ENCODE measurements at regions not wholly inside any gene's neighbourhood (a gene's known extent, or its start where the extent isn't known, plus 50 kb on each side); places are given as distances from the start of the nearest gene placed in this dataset.

DNA sequence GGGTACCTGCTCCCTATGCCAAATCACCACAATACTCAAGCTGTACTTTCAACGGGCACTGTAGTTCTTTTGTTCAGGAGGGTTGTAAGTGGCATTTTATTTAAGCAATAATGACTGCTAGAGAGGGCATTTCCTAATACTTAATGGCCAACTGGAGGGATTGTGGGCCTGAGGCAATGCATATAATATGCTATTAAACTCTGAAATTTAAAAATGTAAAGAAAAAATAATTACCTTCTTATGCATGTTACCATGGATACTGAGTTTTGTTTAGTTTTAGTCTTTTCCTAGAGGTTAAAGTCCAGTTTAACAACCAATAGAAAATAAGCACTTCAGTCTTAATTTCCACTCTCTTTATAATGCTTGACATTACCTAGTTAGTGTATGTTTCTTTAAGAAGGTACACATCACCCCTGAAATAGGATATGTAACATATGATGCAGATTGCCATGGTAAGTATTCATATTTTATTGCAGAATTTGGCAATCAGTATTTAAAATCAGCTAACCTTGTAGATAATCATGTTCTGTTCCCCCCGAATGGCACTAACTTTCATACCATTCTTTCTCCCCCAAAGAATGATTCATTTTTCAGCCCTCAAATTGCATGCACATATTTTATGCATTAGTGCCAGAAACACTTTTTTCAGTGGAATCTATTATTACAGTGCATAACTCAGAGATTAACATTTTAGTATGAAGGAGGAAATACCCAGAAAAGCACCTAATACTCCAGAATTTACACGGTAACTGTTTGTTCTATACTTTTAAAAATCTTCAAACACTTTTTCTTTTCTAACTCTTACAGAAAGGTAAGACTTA lies 90.3 kb upstream of the ZNF438 start:
- TF ChIP-seq, protein P1, sequence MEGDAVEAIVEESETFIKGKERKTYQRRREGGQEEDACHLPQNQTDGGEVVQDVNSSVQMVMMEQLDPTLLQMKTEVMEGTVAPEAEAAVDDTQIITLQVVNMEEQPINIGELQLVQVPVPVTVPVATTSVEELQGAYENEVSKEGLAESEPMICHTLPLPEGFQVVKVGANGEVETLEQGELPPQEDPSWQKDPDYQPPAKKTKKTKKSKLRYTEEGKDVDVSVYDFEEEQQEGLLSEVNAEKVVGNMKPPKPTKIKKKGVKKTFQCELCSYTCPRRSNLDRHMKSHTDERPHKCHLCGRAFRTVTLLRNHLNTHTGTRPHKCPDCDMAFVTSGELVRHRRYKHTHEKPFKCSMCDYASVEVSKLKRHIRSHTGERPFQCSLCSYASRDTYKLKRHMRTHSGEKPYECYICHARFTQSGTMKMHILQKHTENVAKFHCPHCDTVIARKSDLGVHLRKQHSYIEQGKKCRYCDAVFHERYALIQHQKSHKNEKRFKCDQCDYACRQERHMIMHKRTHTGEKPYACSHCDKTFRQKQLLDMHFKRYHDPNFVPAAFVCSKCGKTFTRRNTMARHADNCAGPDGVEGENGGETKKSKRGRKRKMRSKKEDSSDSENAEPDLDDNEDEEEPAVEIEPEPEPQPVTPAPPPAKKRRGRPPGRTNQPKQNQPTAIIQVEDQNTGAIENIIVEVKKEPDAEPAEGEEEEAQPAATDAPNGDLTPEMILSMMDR (conservative IDR thresholded peaks at IDR 0.05; ENCODE audit: low read depth, low read length): no peak
- no peak for DNase-seq (ENCODE audit: low read depth)
- no peak overlapping the region for H3K4me3 ChIP-seq (ENCODE audit: low read depth, low read length)

DNA sequence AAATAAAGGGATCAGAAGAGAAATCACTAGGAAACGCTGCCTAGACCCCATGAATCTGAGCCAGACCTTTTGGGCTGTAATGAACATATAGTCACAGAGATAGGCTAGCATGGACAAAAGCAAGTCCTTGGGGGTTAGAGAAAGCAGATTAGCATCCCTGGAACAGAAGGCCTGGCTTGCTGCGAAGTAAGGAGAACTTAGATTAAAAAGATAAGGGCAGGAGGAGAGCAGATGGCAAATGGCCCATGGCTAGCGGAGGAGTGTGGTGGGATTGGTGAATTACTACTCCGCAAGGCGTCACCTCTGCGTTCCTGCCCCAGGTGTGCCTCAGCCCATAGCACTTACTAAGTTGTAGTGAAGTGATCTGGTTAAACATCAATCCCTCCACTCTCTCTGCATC lies 92.3 kb upstream of the ZNF438 start:
- no peak for DNase-seq (ENCODE audit: low read depth)
- TF ChIP-seq, protein P1 (conservative IDR thresholded peaks at IDR 0.05; ENCODE audit: low read depth, low read length): no peak
- H3K4me3 ChIP-seq (ENCODE audit: low read depth, low read length): no peak overlapping the region

DNA sequence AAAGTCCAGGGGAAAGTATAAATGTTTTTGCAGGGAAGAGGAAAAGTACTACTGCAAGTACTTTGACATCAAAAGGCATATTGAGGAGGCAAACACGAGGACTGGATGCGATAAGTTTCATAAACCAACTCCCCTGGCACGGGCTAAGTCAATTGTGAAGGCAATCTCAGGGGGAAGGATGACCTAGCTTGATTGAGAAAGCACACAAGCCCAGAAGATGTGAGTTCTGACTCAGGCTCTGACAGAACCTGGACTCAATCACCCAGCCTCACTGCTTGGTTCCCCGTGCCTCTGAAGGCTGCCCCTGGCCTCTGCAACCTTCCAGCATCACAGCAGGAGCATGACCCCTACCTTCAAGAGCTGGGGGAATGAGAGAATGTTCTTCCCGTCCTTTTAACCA lies 93.2 kb upstream of the ZNF438 start:
- TF ChIP-seq, protein P1 (conservative IDR thresholded peaks at IDR 0.05; ENCODE audit: low read depth, low read length): no peak
- DNase-seq (ENCODE audit: low read depth): no peak
- no peak overlapping the region for H3K4me3 ChIP-seq (ENCODE audit: low read depth, low read length)

DNA sequence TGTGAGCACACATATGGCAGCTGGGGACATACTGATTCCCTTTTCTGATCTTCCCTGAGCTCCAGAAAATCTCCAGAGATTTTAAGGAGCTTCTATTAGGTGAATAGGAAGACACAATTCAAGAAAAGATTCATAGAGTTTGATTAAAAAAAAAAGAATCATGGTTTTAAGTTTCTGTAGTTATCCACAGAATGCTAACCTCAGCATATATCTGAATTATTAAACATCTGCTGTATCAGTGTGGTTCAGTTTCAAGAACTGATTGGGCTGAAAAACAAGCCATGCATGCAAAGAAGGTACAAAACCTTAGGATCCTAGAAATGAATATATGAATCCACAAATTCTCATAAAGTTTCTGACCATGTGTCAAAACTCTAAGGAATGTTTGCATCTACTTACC lies 94.1 kb upstream of the ZNF438 start:
- DNase-seq (ENCODE audit: low read depth): no peak
- no peak overlapping the region for H3K4me3 ChIP-seq (ENCODE audit: low read depth, low read length)
- TF ChIP-seq, protein P1 (conservative IDR thresholded peaks at IDR 0.05; ENCODE audit: low read depth, low read length): no peak

- no peak for DNase-seq (ENCODE audit: low read depth)
- no peak overlapping the region for H3K4me3 ChIP-seq (ENCODE audit: low read depth, low read length)
- TF ChIP-seq, protein P1 (conservative IDR thresholded peaks at IDR 0.05; ENCODE audit: low read depth, low read length): no peak
Observed at GRCh38 chr10:31126593-31126992, 94.9 kb upstream of the ZNF438 start.

- no peak overlapping the region for H3K4me3 ChIP-seq (ENCODE audit: low read depth, low read length)
- TF ChIP-seq, protein P1 (conservative IDR thresholded peaks at IDR 0.05; ENCODE audit: low read depth, low read length): no peak
Observed at GRCh38 chr10:31128536-31128935, 96.9 kb upstream of the ZNF438 start.

DNA sequence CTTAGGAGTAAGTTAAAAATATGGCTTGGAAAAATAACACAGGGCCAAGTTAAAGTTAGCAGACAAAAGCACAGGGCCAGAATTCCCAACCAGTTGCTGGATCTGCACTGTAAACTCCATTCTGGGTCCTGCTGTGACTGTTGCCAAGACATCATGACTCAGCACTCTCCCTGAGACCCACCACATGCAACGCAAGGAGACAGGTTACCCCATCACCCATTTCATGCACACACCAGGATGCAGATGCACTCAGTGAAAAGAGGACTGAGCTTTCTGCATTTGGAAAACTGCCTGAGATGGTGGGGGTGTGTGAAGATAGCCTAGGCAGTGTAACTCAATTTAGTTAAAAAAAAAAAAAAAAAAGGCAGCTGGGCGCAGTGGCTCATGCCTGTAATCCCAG lies 97.6 kb upstream of the ZNF438 start:
- no peak overlapping the region for H3K4me3 ChIP-seq (ENCODE audit: low read depth, low read length)
- TF ChIP-seq, protein P1 (conservative IDR thresholded peaks at IDR 0.05; ENCODE audit: low read depth, low read length): no peak
- no peak for DNase-seq (ENCODE audit: low read depth)

More at GRCh38 chr10:31128536-31128935, 96.9 kb upstream of the ZNF438 start:
- DNase-seq (ENCODE audit: low read depth): no peak

All from epithelial cell of proximal tubule (primary cell).